H1 (cell line): ENCODE measurements at regions not wholly inside any gene's neighbourhood (a gene's known extent, or its start where the extent isn't known, plus 50 kb on each side); places are given as distances from the start of the nearest gene placed in this dataset.

Experiments used
- EZH2 ChIP-seq: fragments of 200-600 bp; sonication (generic); IDR thresholded peaks from 2 replicates; pipeline ENCODE4 v1.7.1; 2012; ENCODE audit warnings: low read depth, mild to moderate bottlenecking, moderate library complexity, low read length, inconsistent platforms; ENCODE audit not compliant: severe bottlenecking
- FOSL1 ChIP-seq: IDR thresholded peaks from 2 replicates; pipeline ENCODE4 v1.6.1; 2011; ENCODE audit warnings: mild to moderate bottlenecking, low read depth, low read length, moderate library complexity; ENCODE audit not compliant: insufficient read depth
- GABPA ChIP-seq: IDR thresholded peaks from 2 replicates; pipeline ENCODE4 v1.6.1; 2011; ENCODE audit warnings: mild to moderate bottlenecking, low read length, moderate library complexity, borderline replicate concordance; ENCODE audit not compliant: insufficient read depth
- MAFK ChIP-seq: IDR thresholded peaks from 2 replicates; pipeline ENCODE4 v1.6.1; 2012; ENCODE audit warnings: low read depth, mild to moderate bottlenecking, improper control_type of control experiment, low read length
- RFX5 ChIP-seq: IDR thresholded peaks from 2 replicates; pipeline ENCODE4 v1.6.1; 2011; ENCODE audit warnings: low read depth, low read length, improper control_type of control experiment, borderline replicate concordance
- SP2 ChIP-seq: IDR thresholded peaks from 2 replicates; pipeline ENCODE4 v1.6.1; 2012; ENCODE audit warnings: mild to moderate bottlenecking, low read length, inconsistent platforms
- TBP ChIP-seq: IDR thresholded peaks from 2 replicates; pipeline ENCODE4 v1.6.1; 2011; ENCODE audit warnings: low read depth, low read length, improper control_type of control experiment
- YY1 ChIP-seq: IDR thresholded peaks from 2 replicates; pipeline ENCODE4 v1.6.1; 2011; ENCODE audit warnings: low read depth, mild to moderate bottlenecking, low read length
- TF ChIP-seq, protein P1 (sequence below), 3 experiments: IDR thresholded peaks; 1 replicate in 2 of 3; 2 replicates in 1 of 3; pipeline versions ENCODE4 v1.5.1 to v1.6.1; 2011; ENCODE audit warnings: low read length in 3 of 3, mild to moderate bottlenecking in 3 of 3, inconsistent platforms in 2 of 3, low read depth in 1 of 3, moderate library complexity in 1 of 3; ENCODE audit not compliant: insufficient read depth in 1 of 3; ENCODE audit errors: control extremely low read depth in 1 of 3
- TF ChIP-seq, protein P2 (sequence below): IDR thresholded peaks from 2 replicates; pipeline ENCODE4 v1.6.1; 2012; ENCODE audit warnings: inconsistent platforms

DNA sequence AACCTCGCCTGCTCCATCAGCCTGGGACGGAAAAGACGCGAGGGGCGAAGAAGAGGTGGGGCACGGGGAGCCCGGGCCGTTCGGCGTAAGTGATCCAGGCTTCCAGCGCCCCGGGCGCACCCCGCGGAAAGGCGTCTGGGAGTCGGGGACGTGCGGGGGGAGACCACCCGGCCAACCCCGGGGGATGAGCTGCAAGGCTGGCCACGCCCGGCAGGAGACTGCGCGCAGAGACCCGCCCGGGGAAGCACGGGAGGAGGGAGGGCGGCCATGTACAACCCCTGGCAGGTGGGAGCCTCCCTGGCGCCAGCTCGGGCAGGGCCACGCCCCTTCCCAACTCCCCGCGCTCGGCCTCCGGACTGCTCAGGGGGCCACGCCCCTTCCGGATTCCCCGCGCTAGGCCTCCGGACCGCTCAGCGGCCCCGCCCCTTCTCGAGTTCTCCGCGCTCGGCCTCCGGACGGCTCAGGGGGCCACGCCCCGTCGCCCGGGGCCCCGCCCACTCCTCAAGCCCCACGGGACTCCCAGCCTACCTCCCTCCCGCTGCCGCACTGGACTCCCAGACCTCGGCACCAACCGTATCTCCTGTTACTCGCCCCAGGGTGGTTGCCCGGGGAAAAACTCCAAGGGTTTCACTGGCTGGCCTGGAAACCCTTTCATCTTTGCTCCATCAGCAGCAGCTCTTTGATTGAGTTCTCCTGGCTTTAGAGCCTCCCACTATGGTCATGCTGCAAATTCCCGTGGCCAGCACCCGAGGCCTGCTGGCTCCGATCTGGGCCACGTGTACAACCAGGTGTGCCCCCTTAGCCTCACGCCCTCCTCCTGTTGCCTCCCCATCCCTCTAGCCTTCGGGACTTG is 284.4 kb downstream of the ZEB1 start:
- TF ChIP-seq YY1 (peak; percentile 76; the same call in 1 of the 2 replicates), TBP (no peak), EZH2 (no peak), RFX5 (no peak), FOSL1 (no peak), GABPA (no peak), MAFK (no peak), SP2 (no peak)
- TF ChIP-seq, protein P1, sequence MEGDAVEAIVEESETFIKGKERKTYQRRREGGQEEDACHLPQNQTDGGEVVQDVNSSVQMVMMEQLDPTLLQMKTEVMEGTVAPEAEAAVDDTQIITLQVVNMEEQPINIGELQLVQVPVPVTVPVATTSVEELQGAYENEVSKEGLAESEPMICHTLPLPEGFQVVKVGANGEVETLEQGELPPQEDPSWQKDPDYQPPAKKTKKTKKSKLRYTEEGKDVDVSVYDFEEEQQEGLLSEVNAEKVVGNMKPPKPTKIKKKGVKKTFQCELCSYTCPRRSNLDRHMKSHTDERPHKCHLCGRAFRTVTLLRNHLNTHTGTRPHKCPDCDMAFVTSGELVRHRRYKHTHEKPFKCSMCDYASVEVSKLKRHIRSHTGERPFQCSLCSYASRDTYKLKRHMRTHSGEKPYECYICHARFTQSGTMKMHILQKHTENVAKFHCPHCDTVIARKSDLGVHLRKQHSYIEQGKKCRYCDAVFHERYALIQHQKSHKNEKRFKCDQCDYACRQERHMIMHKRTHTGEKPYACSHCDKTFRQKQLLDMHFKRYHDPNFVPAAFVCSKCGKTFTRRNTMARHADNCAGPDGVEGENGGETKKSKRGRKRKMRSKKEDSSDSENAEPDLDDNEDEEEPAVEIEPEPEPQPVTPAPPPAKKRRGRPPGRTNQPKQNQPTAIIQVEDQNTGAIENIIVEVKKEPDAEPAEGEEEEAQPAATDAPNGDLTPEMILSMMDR (IDR thresholded peaks at IDR 0.05; ENCODE audit: control extremely low read depth in 1 of 3, insufficient read depth in 1 of 3, low read depth in 1 of 3, low read length in 3 of 3): no peak
- TF ChIP-seq, protein P2, sequence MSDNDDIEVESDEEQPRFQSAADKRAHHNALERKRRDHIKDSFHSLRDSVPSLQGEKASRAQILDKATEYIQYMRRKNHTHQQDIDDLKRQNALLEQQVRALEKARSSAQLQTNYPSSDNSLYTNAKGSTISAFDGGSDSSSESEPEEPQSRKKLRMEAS: peak; percentile 63; the same call in 1 of the 2 replicates
